H1 (cell line): ENCODE measurements at regions not wholly inside any gene's neighbourhood (a gene's known extent, or its start where the extent isn't known, plus 50 kb on each side); places are given as distances from the start of the nearest gene placed in this dataset.

Source experiments
- CTCF ChIA-PET: fragments of 300-600 bp; sonication (Branson Sonifier 250); formaldehyde crosslinking; loops from one replicate; lab custom pipeline; 2021; ENCODE audit not compliant: partially characterized antibody; lab: Charles Lee
- POLR2A ChIA-PET: fragments of 300-600 bp; sonication (Branson Sonifier 250); formaldehyde crosslinking; loops from one replicate; lab custom pipeline; 2021; ENCODE audit warnings: inconsistent platforms; ENCODE audit not compliant: partially characterized antibody; lab: Charles Lee
- DNase-seq, 2 experiments: peaks; one replicate each; pipeline versions ENCODE4 v3.0.0 to v3.0.0-alpha.2; 2010 to 2022; ENCODE audit warnings: low spot score in 2 of 2, low read depth in 1 of 2, mixed read lengths in 1 of 2
- FAIRE-seq: peaks from 2 replicates; lab custom pipeline; 2011; peaks lifted over from hg19 to GRCh38; lab: Jason Lieb, UNC
- H2AFZ ChIP-seq: 2 replicates; pipeline ENCODE4 v1.8.1; 2012; ENCODE audit warnings: low read length, inconsistent platforms
- H2AK5ac ChIP-seq: 2 replicates; pipeline ENCODE4 v1.6.1; 2013; ENCODE audit warnings: low read depth, low read length
- H2BK120ac ChIP-seq: replicated peaks from 2 replicates; pipeline ENCODE3; 2013; ENCODE audit warnings: low read depth, low read length, inconsistent platforms
- H2BK12ac ChIP-seq: 2 replicates; pipeline ENCODE4 v1.6.1; 2013; ENCODE audit warnings: low read depth, low read length
- H2BK15ac ChIP-seq: 2 replicates; pipeline ENCODE4 v1.6.1; 2013; ENCODE audit warnings: low read length
- H2BK20ac ChIP-seq: 2 replicates; pipeline ENCODE4 v1.6.1; 2013; ENCODE audit warnings: low read length
- H2BK5ac ChIP-seq: 2 replicates; pipeline ENCODE4 v1.6.1; 2013; ENCODE audit warnings: low read depth, low read length
- H3K14ac ChIP-seq: 2 replicates; pipeline ENCODE4 v1.6.1; 2013; ENCODE audit warnings: inconsistent platforms; ENCODE audit not compliant: insufficient read length
- H3K18ac ChIP-seq: 2 replicates; pipeline ENCODE4 v1.6.1; 2013; ENCODE audit warnings: low read length; ENCODE audit errors: extremely low read depth
- H3K23ac ChIP-seq: 2 replicates; pipeline ENCODE4 v1.6.1; 2013; ENCODE audit warnings: inconsistent platforms; ENCODE audit not compliant: insufficient read length
- H3K23me2 ChIP-seq: 2 replicates; pipeline ENCODE4 v1.6.1; 2013; ENCODE audit warnings: low read depth, low read length
- H3K27ac ChIP-seq: 2 replicates; pipeline ENCODE4 v1.6.1; 2011; ENCODE audit warnings: low read depth, low read length, inconsistent platforms
- H3K27me3 ChIP-seq, 4 experiments: replicated peaks in 1 of 4; 1 replicate in 1 of 4; 2 replicates in 3 of 4; pipeline versions ENCODE4 v1.6.1 to v1.8.1; 2011 to 2013; ENCODE audit warnings: low read length in 3 of 4, mild to moderate bottlenecking in 3 of 4, inconsistent platforms in 2 of 4, mixed read lengths in 2 of 4, moderate library complexity in 1 of 4; ENCODE audit not compliant: control insufficient read depth in 3 of 4, insufficient read depth in 3 of 4; ENCODE audit errors: extremely low read depth in 1 of 4
- H3K36me3 ChIP-seq, 4 experiments: 2 replicates each; pipeline versions ENCODE4 v1.6.1 to v1.8.1; 2011 to 2013; ENCODE audit warnings: mild to moderate bottlenecking in 4 of 4, low read length in 3 of 4, moderate library complexity in 2 of 4, control low read depth in 1 of 4, inconsistent platforms in 1 of 4; ENCODE audit not compliant: insufficient read depth in 4 of 4, control insufficient read depth in 2 of 4
- H3K4ac ChIP-seq: replicated peaks from 2 replicates; pipeline ENCODE3; 2013; ENCODE audit warnings: low read length, low read depth, mixed read lengths, inconsistent platforms; ENCODE audit not compliant: insufficient read length
- H3K4me1 ChIP-seq, 4 experiments: replicated peaks in 1 of 4; 1 replicate in 1 of 4; 2 replicates in 3 of 4; pipeline versions ENCODE4 v1.6.1 to v1.8.1; 2011 to 2013; ENCODE audit warnings: low read length in 3 of 4, inconsistent platforms in 2 of 4, mixed read lengths in 1 of 4; ENCODE audit not compliant: insufficient read depth in 4 of 4, control insufficient read depth in 3 of 4
- H3K4me2 ChIP-seq, 2 experiments: 2 replicates each; pipeline versions ENCODE4 v1.6.1 to v1.8.1; 2011 to 2013; ENCODE audit warnings: low read depth in 2 of 2, low read length in 2 of 2, control low read depth in 1 of 2, inconsistent platforms in 1 of 2, mild to moderate bottlenecking in 1 of 2; ENCODE audit not compliant: insufficient read depth in 1 of 2
- H3K4me3 ChIP-seq, 4 experiments: fragments of 200-600, 300-600 bp in 1 of 4; sonication (generic), shearing (Covaris generic), sonication (Bioruptor Twin) in 1 of 4; 2 replicates each; pipeline versions ENCODE4 v1.5.1 to v1.8.1; 2011 to 2016; ENCODE audit warnings: low read length in 4 of 4, low read depth in 3 of 4, control low read depth in 2 of 4, inconsistent platforms in 2 of 4, mild to moderate bottlenecking in 2 of 4, mixed read lengths in 1 of 4, moderate library complexity in 1 of 4; ENCODE audit not compliant: insufficient read depth in 2 of 4; ENCODE audit errors: extremely low read depth in 1 of 4
- H3K56ac ChIP-seq: replicated peaks from 2 replicates; pipeline ENCODE3; 2013; ENCODE audit warnings: low read depth, mild to moderate bottlenecking, mixed read lengths, low read length, inconsistent platforms; ENCODE audit not compliant: insufficient read length
- H3K79me1 ChIP-seq: 2 replicates; pipeline ENCODE4 v1.6.1; 2013; ENCODE audit warnings: low read depth, low read length, control low read depth
- H3K79me2 ChIP-seq, 2 experiments: 2 replicates each; pipeline versions ENCODE4 v1.6.1 to v1.8.1; 2012 to 2013; ENCODE audit warnings: low read length in 2 of 2, mild to moderate bottlenecking in 2 of 2, inconsistent platforms in 1 of 2; ENCODE audit not compliant: insufficient read depth in 2 of 2, control insufficient read depth in 1 of 2
- H3K9ac ChIP-seq, 4 experiments: replicated peaks in 1 of 4; 1 replicate in 1 of 4; 2 replicates in 3 of 4; pipeline versions ENCODE4 v1.6.1 to v1.8.1; 2011 to 2013; ENCODE audit warnings: low read depth in 3 of 4, low read length in 3 of 4, control low read depth in 2 of 4, mild to moderate bottlenecking in 2 of 4, moderate library complexity in 2 of 4, inconsistent platforms in 1 of 4; ENCODE audit errors: extremely low read depth in 1 of 4
- H3K9me3 ChIP-seq, 2 experiments: 2 replicates each; pipeline versions ENCODE4 v1.6.1 to v1.8.1; 2012 to 2013; ENCODE audit warnings: mild to moderate bottlenecking in 2 of 2, moderate library complexity in 2 of 2, control low read depth in 1 of 2, inconsistent platforms in 1 of 2, low read depth in 1 of 2, low read length in 1 of 2, mixed read lengths in 1 of 2; ENCODE audit not compliant: insufficient read depth in 2 of 2
- H4K20me1 ChIP-seq, 2 experiments: replicated peaks in 1 of 2; 2 replicates each; pipeline versions ENCODE3 to v1.8.1; 2011 to 2013; ENCODE audit warnings: inconsistent platforms in 2 of 2, low read length in 2 of 2, mild to moderate bottlenecking in 1 of 2; ENCODE audit not compliant: insufficient read depth in 2 of 2, control insufficient read depth in 1 of 2
- H4K5ac ChIP-seq: 2 replicates; pipeline ENCODE4 v1.6.1; 2013; ENCODE audit warnings: low read length, low read depth, mixed read lengths, inconsistent platforms; ENCODE audit not compliant: insufficient read length
- H4K8ac ChIP-seq: 2 replicates; pipeline ENCODE4 v1.8.0; 2013; ENCODE audit warnings: mild to moderate bottlenecking, moderate library complexity, low read length, inconsistent platforms; ENCODE audit not compliant: insufficient read depth; ENCODE audit errors: extremely low read depth
- H4K91ac ChIP-seq: replicated peaks from 2 replicates; pipeline ENCODE3; 2013; ENCODE audit warnings: low read length, mixed read lengths, inconsistent platforms; ENCODE audit not compliant: insufficient read length
- BCL11A ChIP-seq, 2 experiments: IDR thresholded peaks; one replicate each; pipeline ENCODE4 v1.6.1; 2011; ENCODE audit warnings: low read depth in 2 of 2, low read length in 2 of 2, mild to moderate bottlenecking in 2 of 2
- BRCA1 ChIP-seq: IDR thresholded peaks from 2 replicates; pipeline ENCODE4 v1.6.1; 2012; ENCODE audit warnings: low read depth, low read length, improper control_type of control experiment
- CREB1 ChIP-seq: IDR thresholded peaks from 2 replicates; pipeline ENCODE4 v1.6.1; 2012; ENCODE audit warnings: inconsistent platforms
- E2F6 ChIP-seq: IDR thresholded peaks from 2 replicates; pipeline ENCODE4 v1.6.1; 2012; ENCODE audit warnings: inconsistent platforms
- EZH2 ChIP-seq: fragments of 200-600 bp; sonication (generic); IDR thresholded peaks from 2 replicates; pipeline ENCODE4 v1.7.1; 2012; ENCODE audit warnings: low read depth, mild to moderate bottlenecking, moderate library complexity, low read length, inconsistent platforms; ENCODE audit not compliant: severe bottlenecking
- PHF8 ChIP-seq: fragments of 200-600 bp; sonication (generic); conservative IDR thresholded peaks from 2 replicates; pipeline ENCODE4 v1.7.1; 2012; ENCODE audit warnings: low read depth, mild to moderate bottlenecking, inconsistent platforms, low read length, moderate library complexity
- POLR2A ChIP-seq, 2 experiments: IDR thresholded peaks; 1 replicate in 1 of 2; 2 replicates in 1 of 2; pipeline ENCODE4 v1.6.1; 2011; ENCODE audit warnings: low read depth in 2 of 2, low read length in 2 of 2, mild to moderate bottlenecking in 2 of 2; ENCODE audit errors: control extremely low read depth in 1 of 2
- POU5F1 ChIP-seq: IDR thresholded peaks from 2 replicates; pipeline ENCODE4 v1.6.1; 2011; ENCODE audit warnings: low read depth, mild to moderate bottlenecking, low read length, moderate library complexity
- SP1 ChIP-seq: IDR thresholded peaks from 2 replicates; pipeline ENCODE4 v1.6.1; 2011; ENCODE audit warnings: low read depth, low read length
- SP2 ChIP-seq: IDR thresholded peaks from 2 replicates; pipeline ENCODE4 v1.6.1; 2012; ENCODE audit warnings: mild to moderate bottlenecking, low read length, inconsistent platforms
- TAF1 ChIP-seq: IDR thresholded peaks from 2 replicates; pipeline ENCODE4 v1.6.1; 2011; ENCODE audit warnings: mild to moderate bottlenecking, low read depth, low read length
- TEAD4 ChIP-seq: IDR thresholded peaks from 2 replicates; pipeline ENCODE4 v1.6.1; 2012; ENCODE audit warnings: low read depth, low read length, inconsistent platforms, mixed read lengths
- WGBS, 2 experiments: shearing (Covaris generic) in 1 of 2; methylation state at CpG; one replicate each; pipeline versions ENCODE4 v1.1.6 to v1.1.7; 2013 to 2015; ENCODE audit warnings: low lambda C conversion rate in 2 of 2, mixed read lengths in 2 of 2, inconsistent platforms in 1 of 2, low coverage in 1 of 2, missing lambda C conversion rate in 1 of 2; ENCODE audit not compliant: insufficient replicate concordance in 2 of 2, insufficient coverage in 1 of 2, insufficient read length in 1 of 2; ENCODE audit errors: extremely low coverage in 1 of 2, missing lambda C conversion rate in 1 of 2; 5-methylcytosine and 5-hydroxymethylcytosine counted together

DNA sequence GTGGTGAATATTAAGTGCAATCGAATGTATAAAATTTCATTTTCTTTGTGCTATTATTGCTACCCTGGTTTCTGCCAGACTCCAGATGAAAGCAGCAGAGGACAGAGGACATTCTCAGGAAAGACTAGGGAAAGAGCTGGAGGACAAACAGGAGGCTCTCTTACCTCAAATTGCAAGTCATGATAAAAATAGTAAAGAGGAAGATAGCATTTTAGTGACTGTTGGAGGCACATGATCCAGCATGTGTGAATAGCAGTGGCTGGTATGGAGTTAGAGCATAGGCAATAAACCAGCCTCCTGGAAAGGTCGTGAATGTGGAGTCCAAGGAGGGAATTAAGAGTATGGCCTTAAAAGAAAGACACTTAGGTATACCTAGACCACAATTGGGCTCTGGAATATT lies 1040.0 kb downstream of the STPG2 start (continued):
- TF ChIP-seq POU5F1: no peak
- TF ChIP-seq, all 59 proteins: peak for 0

- Histone ChIP-seq H3K23me2 (no peaks in the 10 kb centered on the region), H3K36me3 (no peaks in the 10 kb centered on the region), H4K8ac (no peak overlapping the region), H2BK15ac (no peak overlapping the region), H2BK120ac (no peak overlapping the region), H4K20me1 (no peaks in the 10 kb centered on the region), H3K4me2 (no peak overlapping the region), H3K18ac (no peak overlapping the region), H3K27me3 (no peaks in the 10 kb centered on the region), H2AFZ (no peak overlapping the region), H3K79me1 (no peaks in the 10 kb centered on the region), H2BK12ac (no peak overlapping the region), H3K23ac (no peak overlapping the region), H3K4me3 (no peak overlapping the region), H3K9me3 (no peaks in the 10 kb centered on the region), H3K27ac (no peak overlapping the region)
- CTCF ChIA-PET: no interaction called here
- no peak for FAIRE-seq
- no peak for TF ChIP-seq BCL11A (IDR thresholded peaks at IDR 0.05; ENCODE audit: low read depth in 2 of 2, low read length in 2 of 2)
- TF ChIP-seq SP2: no peak
- TF ChIP-seq PHF8: no peak
- TF ChIP-seq POLR2A (IDR thresholded peaks at IDR 0.05; ENCODE audit: control extremely low read depth in 1 of 2, low read depth in 2 of 2, low read length in 2 of 2): no peak
- no peak for TF ChIP-seq BRCA1
- TF ChIP-seq SP1: no peak
- no peak for TF ChIP-seq CREB1
- TF ChIP-seq TEAD4: no peak
- TF ChIP-seq TAF1: no peak
- TF ChIP-seq EZH2: no peak
- TF ChIP-seq E2F6: no peak
- TF ChIP-seq, all 59 proteins: peak for 0
- no peak overlapping the region for H4K5ac ChIP-seq
- no peak overlapping the region for H4K91ac ChIP-seq
- H2BK5ac ChIP-seq: no peak overlapping the region
- POLR2A ChIA-PET: no interaction called here
- H3K56ac ChIP-seq: no peak overlapping the region
- H3K4ac ChIP-seq: no peak overlapping the region
- WGBS, 2 experiments: 95% methylated on average over 2 of the region's 2 CpGs; no CpG with 5 or more reads in 1 of the 2 experiments
- no peaks in the 10 kb centered on the region for H3K4me1 ChIP-seq
- no peak for DNase-seq
- H3K14ac ChIP-seq: no peak overlapping the region
- H2AK5ac ChIP-seq: no peak overlapping the region
- no peak overlapping the region for H2BK20ac ChIP-seq
- H3K79me2 ChIP-seq: no peaks in the 10 kb centered on the region
- H3K9ac ChIP-seq: no peak overlapping the region
Observed at GRCh38 chr4:97104006-97104405, 1039.3 kb downstream of the STPG2 start.
